Stomach smooth muscle (tissue), 2 donors: ENCODE measurements at regions not wholly inside any gene's neighbourhood (a gene's known extent, or its start where the extent isn't known, plus 50 kb on each side); places are given as distances from the start of the nearest gene placed in this dataset.

Experiments
- H3K27ac ChIP-seq: one replicate; pipeline ENCODE4 v1.7.0; 2013; ENCODE audit warnings: mild to moderate bottlenecking, low read length, inconsistent platforms
- H3K27me3 ChIP-seq, 2 donors: one replicate each; pipeline ENCODE4 v1.7.0; 2013; ENCODE audit warnings: low read length in 2 of 2; ENCODE audit not compliant: insufficient read depth in 2 of 2, control insufficient read depth in 1 of 2
- H3K36me3 ChIP-seq, 2 donors: one replicate each; pipeline ENCODE4 v1.7.0; 2013; ENCODE audit warnings: low read length in 2 of 2; ENCODE audit not compliant: control insufficient read depth in 2 of 2, insufficient read depth in 2 of 2
- H3K4me1 ChIP-seq: one replicate; pipeline ENCODE4 v1.7.0; 2013; ENCODE audit warnings: low read length; ENCODE audit not compliant: control insufficient read depth, insufficient read depth
- H3K4me3 ChIP-seq, 2 donors: one replicate each; pipeline ENCODE4 v1.7.0; 2013; ENCODE audit warnings: low read length in 2 of 2
- H3K9ac ChIP-seq, 2 donors: one replicate each; pipeline ENCODE4 v1.7.0; 2013; ENCODE audit warnings: low read length in 2 of 2, mild to moderate bottlenecking in 1 of 2
- H3K9me3 ChIP-seq, 2 donors: one replicate each; pipeline ENCODE4 v1.7.0; 2013; ENCODE audit warnings: low read length in 2 of 2; ENCODE audit not compliant: control insufficient read depth in 2 of 2
- donor health status: healthy.
- donor health status: Pancreatic carcinoma.

- H3K9ac ChIP-seq, result no peak overlapping the region
- no peaks in the 10 kb centered on the region for H3K27me3 ChIP-seq
- H3K4me1 ChIP-seq, result no peaks in the 10 kb centered on the region
- H3K36me3 ChIP-seq, result no peaks in the 10 kb centered on the region
- H3K27ac ChIP-seq, result no peak overlapping the region
- no peak overlapping the region for H3K4me3 ChIP-seq
- no peaks in the 10 kb centered on the region for H3K9me3 ChIP-seq
Measured at GRCh38 chr21:38614558-38614957, 116.3 kb upstream of the ERG start.

DNA sequence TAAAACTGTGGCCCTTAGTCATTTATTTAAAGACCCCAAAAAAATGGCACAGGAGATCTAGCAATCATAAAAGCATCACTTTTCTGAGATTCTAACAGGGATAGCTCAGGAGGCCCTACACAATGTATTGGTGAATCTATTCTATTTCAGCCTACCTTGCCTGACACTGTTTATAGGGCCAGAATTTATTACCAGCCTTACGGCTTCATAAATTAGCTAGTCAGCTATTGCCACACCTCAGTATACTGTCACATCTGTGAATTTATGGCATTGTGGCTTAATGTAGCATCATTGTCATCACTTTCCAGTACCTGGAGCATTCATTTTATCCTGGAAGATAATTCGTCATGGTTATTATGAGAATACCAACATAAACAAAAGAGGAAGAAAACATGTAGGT, 121.2 kb upstream of the ERG start:
- Histone ChIP-seq H3K27ac (no peak overlapping the region), H3K27me3 (peaks cover 2 to 4% of the 10 kb centered on the region in 2 donors), H3K9me3 (no peaks in the 10 kb centered on the region), H3K4me3 (no peak overlapping the region), H3K9ac (no peak overlapping the region), H3K4me1 (no peaks in the 10 kb centered on the region), H3K36me3 (no peaks in the 10 kb centered on the region)

DNA sequence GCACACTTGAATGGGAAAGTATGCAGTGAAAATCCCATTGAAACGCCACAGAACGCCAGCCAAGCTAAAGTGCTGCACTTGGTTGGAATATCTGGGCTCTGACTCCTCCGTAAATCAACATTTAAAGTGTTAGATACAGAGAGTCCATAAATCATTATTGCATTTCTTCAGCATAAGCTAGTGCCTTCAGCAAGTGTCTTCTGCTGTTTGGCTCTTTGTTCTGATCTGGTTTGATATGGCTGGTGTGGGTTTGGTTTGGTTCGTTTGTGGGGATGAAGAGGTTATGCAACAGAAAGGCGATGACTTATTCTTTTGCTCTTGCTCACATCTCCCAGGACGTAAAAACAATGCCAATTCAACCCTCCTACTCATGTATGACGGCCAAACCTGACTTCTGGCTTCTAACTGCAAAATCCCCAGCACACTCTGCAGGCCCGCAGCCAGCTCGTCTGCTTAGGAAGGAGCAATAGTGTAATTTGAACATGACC, 121.8 kb upstream of the ERG start:
- Histone ChIP-seq H3K36me3 (no peaks in the 10 kb centered on the region), H3K9ac (no peak overlapping the region), H3K4me3 (no peak overlapping the region), H3K27me3 (peaks cover 2 to 4% of the 10 kb centered on the region in 2 donors), H3K9me3 (no peaks in the 10 kb centered on the region), H3K27ac (no peak overlapping the region), H3K4me1 (no peaks in the 10 kb centered on the region)

DNA sequence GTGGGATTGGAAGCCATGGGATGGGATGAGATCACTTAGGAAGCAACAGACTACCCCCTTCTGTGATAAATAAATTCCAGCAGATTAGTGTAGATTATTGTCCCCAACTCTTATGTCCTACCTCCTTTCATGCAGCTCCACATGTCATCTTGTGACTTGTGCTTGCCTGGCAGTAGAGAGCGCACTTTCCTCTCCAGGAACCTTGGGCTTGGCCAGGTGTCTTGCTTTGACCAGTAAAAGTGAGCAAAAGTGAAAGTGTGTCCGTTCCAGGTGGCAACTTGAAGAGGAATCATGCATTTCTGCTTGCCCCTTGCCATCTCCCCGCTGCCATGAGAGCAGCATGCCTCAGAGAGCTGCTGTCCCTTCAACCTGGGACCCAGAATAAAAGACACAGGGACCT, 122.9 kb upstream of the ERG start:
- peaks cover 2 to 4% of the 10 kb centered on the region in 2 donors for H3K27me3 ChIP-seq
- no peak overlapping the region for H3K9ac ChIP-seq
- no peaks in the 10 kb centered on the region for H3K36me3 ChIP-seq
- no peaks in the 10 kb centered on the region for H3K4me1 ChIP-seq
- no peak overlapping the region for H3K4me3 ChIP-seq
- no peaks in the 10 kb centered on the region for H3K9me3 ChIP-seq
- H3K27ac ChIP-seq, result no peak overlapping the region

- no peaks in the 10 kb centered on the region for H3K36me3 ChIP-seq
- no peaks in the 10 kb centered on the region for H3K9me3 ChIP-seq
- H3K9ac ChIP-seq, result no peak overlapping the region
- no peak overlapping the region for H3K27ac ChIP-seq
- no peaks in the 10 kb centered on the region for H3K4me1 ChIP-seq
- peaks cover 2 to 4% of the 10 kb centered on the region in 2 donors for H3K27me3 ChIP-seq
- H3K4me3 ChIP-seq, result no peak overlapping the region
Measured at GRCh38 chr21:38622081-38622826, 124.0 kb upstream of the ERG start.

GRCh38 chr21:38622827-38623209, 124.5 kb upstream of the ERG start:
- Histone ChIP-seq H3K27me3 (peaks cover 2 to 4% of the 10 kb centered on the region in 2 donors), H3K4me1 (no peaks in the 10 kb centered on the region), H3K27ac (no peak overlapping the region), H3K4me3 (no peak overlapping the region), H3K9ac (no peak overlapping the region), H3K9me3 (no peaks in the 10 kb centered on the region), H3K36me3 (no peaks in the 10 kb centered on the region)

DNA sequence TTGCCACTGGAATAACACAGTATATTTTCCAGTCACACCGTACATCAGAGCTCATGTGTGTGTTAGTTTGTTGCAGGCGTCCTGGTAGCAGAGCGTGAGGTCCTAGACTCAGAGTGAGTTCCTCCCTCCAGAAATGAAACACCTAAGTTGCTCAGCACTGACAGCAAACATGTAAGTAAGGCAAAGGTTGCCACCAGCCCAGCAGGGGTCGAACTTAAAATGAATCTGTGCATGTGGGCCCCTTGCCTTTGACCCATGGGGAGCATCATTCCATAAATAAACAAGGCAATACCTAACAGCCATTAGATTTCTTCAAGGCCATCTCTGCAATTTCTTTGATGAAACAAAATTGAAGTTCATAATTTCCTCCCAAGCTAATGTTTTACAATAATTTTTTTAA, 125.3 kb upstream of the ERG start:
- Histone ChIP-seq H3K4me3 (no peak overlapping the region), H3K36me3 (no peaks in the 10 kb centered on the region), H3K27me3 (peaks cover 2 to 6% of the 10 kb centered on the region in 2 donors), H3K9me3 (no peaks in the 10 kb centered on the region), H3K9ac (no peak overlapping the region), H3K4me1 (no peaks in the 10 kb centered on the region), H3K27ac (no peak overlapping the region)

- no peaks in the 10 kb centered on the region for H3K4me1 ChIP-seq
- H3K4me3 ChIP-seq, result no peak overlapping the region
- H3K36me3 ChIP-seq, result no peaks in the 10 kb centered on the region
- no peak overlapping the region for H3K27ac ChIP-seq
- H3K27me3 ChIP-seq, result peaks cover 2 to 10% of the 10 kb centered on the region in 2 donors
- H3K9me3 ChIP-seq, result no peaks in the 10 kb centered on the region
- no peak overlapping the region for H3K9ac ChIP-seq
Measured at GRCh38 chr21:38625000-38625399, 126.7 kb upstream of the ERG start.

DNA sequence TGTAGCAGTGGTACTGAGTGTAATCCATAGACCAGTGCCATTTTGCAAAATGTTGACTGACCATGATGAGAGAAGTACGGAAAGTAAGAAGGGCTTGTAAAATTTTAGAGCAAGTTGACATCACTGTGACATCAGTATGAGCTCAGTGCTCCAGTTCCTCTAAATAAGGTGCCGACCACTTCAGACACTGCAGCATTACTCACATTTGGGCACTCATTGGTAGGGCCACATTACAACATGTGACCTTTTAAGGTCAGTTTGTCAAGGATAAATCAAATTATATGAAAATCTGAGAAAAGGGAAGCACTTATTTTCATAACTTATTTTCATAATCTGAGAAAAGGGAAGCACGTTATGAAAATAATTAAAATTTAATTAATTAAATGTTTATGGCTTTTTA, 128.0 kb upstream of the ERG start:
- no peak overlapping the region for H3K4me3 ChIP-seq
- no peak overlapping the region for H3K9ac ChIP-seq
- peaks cover 0 to 10% of the 10 kb centered on the region in 2 donors for H3K27me3 ChIP-seq
- H3K4me1 ChIP-seq, result no peaks in the 10 kb centered on the region
- H3K9me3 ChIP-seq, result peaks cover 3 to 5% of the 10 kb centered on the region in 2 donors
- H3K36me3 ChIP-seq, result no peaks in the 10 kb centered on the region
- no peak overlapping the region for H3K27ac ChIP-seq

- no peak overlapping the region for H3K9ac ChIP-seq
Measured at GRCh38 chr21:38628349-38628748, 130.1 kb upstream of the ERG start.

DNA sequence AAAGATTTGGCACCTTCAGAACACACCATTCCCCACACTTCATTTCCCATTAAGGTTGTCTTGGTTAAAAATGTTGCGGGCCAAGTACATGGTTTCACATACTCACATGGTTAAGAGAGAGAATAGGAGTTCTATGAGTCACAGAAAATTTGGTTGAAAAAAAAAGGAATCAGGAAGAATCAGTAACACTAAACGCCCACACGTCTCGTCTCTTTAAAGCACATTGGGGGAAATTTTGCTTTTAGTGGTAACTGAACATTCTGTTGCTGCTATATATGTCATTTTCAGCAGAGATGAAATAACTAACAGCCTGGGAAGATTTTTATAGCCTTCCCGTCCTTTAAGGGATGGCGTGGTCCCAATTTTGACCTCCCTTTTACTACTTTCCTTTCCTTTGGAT, 132.9 kb upstream of the ERG start:
- Histone ChIP-seq H3K4me3 (no peak overlapping the region), H3K27me3 (peaks cover 0 to 5% of the 10 kb centered on the region in 2 donors), H3K36me3 (no peaks in the 10 kb centered on the region), H3K9me3 (peaks cover 5% of the 10 kb centered on the region in 2 donors), H3K4me1 (no peaks in the 10 kb centered on the region), H3K9ac (no peak overlapping the region), H3K27ac (no peak overlapping the region)

More at GRCh38 chr21:38628349-38628748, 130.1 kb upstream of the ERG start:
- H3K36me3 ChIP-seq, result no peaks in the 10 kb centered on the region
- H3K4me3 ChIP-seq, result no peak overlapping the region
- H3K9me3 ChIP-seq, result peaks cover 3 to 5% of the 10 kb centered on the region in 2 donors
- no peaks in the 10 kb centered on the region for H3K4me1 ChIP-seq
- peaks cover 0 to 5% of the 10 kb centered on the region in 2 donors for H3K27me3 ChIP-seq
- no peak overlapping the region for H3K27ac ChIP-seq
